ENCODE measurements at regions not wholly inside any gene's neighbourhood (a gene's known extent, or its start where the extent isn't known, plus 50 kb on each side); places are given as distances from the start of the nearest gene placed in this dataset.

DNA sequence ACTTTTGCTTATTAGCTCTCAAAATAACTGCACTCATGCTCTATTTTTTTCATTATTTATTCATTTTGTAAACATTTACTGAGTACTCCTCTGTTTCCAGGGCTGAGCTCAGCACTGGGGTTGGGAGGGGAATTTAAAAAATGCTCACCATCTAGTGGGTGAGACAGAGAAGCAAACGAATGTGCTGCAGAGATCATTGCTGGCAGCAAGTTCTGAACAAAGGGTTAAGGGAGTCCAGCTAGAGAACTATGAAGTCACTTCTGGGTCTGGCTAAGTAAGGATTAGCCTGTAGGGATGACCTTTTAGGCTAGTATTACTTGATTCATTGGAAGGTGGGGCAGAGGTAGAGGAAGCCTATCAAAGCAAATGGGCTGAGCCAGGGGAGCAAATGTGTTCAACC is 99.1 kb upstream of the ZNF644 start:
- 0% methylated on average over 1 of the region's 1 CpG for WGBS (ENCODE audit: insufficient coverage, low coverage, missing lambda C conversion rate)
- H2AFZ ChIP-seq (ENCODE audit: low read depth, low read length), result no peak overlapping the region
- no TSS peak for BruUV-seq (replicated peaks)

GRCh38 chr1:91120421-91120820 is 98.6 kb upstream of the ZNF644 start:
- no peak for DNase-seq (ENCODE audit: extremely low read depth in 1 of 4, low spot score in 3 of 4)
- no peak for TF ChIP-seq NELFE (IDR thresholded peaks at IDR 0.05; ENCODE audit: insufficient read depth, insufficient read length)
- no peak for TF ChIP-seq MTA3 (IDR thresholded peaks at IDR 0.05; ENCODE audit: borderline replicate concordance)
- TF ChIP-seq ZNF77 (CRISPR knock-in tag; IDR thresholded peaks at IDR 0.05), result no peak
- no peak for TF ChIP-seq SUPT5H (IDR thresholded peaks at IDR 0.05)
- TF ChIP-seq NCOA6 (IDR thresholded peaks at IDR 0.05), result no peak
- TF ChIP-seq MCM3 (IDR thresholded peaks at IDR 0.05), result no peak
- no peak for TF ChIP-seq ZNF23 (CRISPR knock-in tag; IDR thresholded peaks at IDR 0.05)
- TF ChIP-seq PHF8 (IDR thresholded peaks at IDR 0.05; ENCODE audit: borderline replicate concordance, low read length), result no peak
- TF ChIP-seq RBM14 (IDR thresholded peaks at IDR 0.05; ENCODE audit: borderline replicate concordance, insufficient read depth, low read depth, low read length), result no peak
- TF ChIP-seq EGR1 (conservative IDR thresholded peaks at IDR 0.05), result no peak
- no peak for TF ChIP-seq MED1 (CRISPR knock-in tag; IDR thresholded peaks at IDR 0.05; ENCODE audit: borderline replicate concordance)
- TF ChIP-seq MTA2 (IDR thresholded peaks at IDR 0.05; ENCODE audit: low read depth), result no peak
- no peak for TF ChIP-seq ZNF584 (CRISPR knock-in tag; IDR thresholded peaks at IDR 0.05; ENCODE audit: low read depth)
- Histone ChIP-seq H4K20me1 (replicated peaks; ENCODE audit: control insufficient read depth, insufficient read depth, low read length) (no peaks in the 10 kb centered on the region), H3K4me3 (no peak overlapping the region), H3K4me2 (ENCODE audit: insufficient read depth, low read length) (no peak overlapping the region), H3K27ac (ENCODE audit: extremely low read depth, low read depth, low read length) (no peak overlapping the region), H2AFZ (ENCODE audit: low read depth, low read length) (no peak overlapping the region), H3K9me1 (ENCODE audit: control insufficient read depth, insufficient read depth, low read length) (no peaks in the 10 kb centered on the region), H3K9me3 (replicated peaks; ENCODE audit: control insufficient read depth, insufficient read depth, low read depth, low read length) (no peaks in the 10 kb centered on the region), H3K79me2 (ENCODE audit: control insufficient read depth, insufficient read depth, low read length) (no peaks in the 10 kb centered on the region), H3K4me1 (replicated peaks in 1 of 2; ENCODE audit: control insufficient read depth in 2 of 2, insufficient read depth in 2 of 2, low read length in 2 of 2) (no peaks in the 10 kb centered on the region), H3K9ac (ENCODE audit: insufficient read depth in 1 of 2, low read depth in 2 of 2, low read length in 2 of 2) (no peak overlapping the region), H3K36me3 (ENCODE audit: control insufficient read depth, insufficient read depth, low read length) (no peaks in the 10 kb centered on the region), H3K27me3 (ENCODE audit: control insufficient read depth in 2 of 2, insufficient read depth in 2 of 2, low read length in 2 of 2) (peaks cover 0 to 10% of the 10 kb centered on the region in 2 experiments; a peak in 3 of 5 replicates)
- intact Hi-C loops (cut with micrococcal nuclease), result no loop called here
- in situ Hi-C loops (cut with MboI), result no loop called here
- POLR2A ChIA-PET, result interaction anchor here (0.9 kb wide), 1 partner anchor 9 kb away, joined by 3 read pairs; no protein-coding TSS in a partner anchor
- ATAC-seq, result no peak
- CTCF ChIA-PET (ENCODE audit: low intra/inter-chr PET ratio), result no interaction called here
- no peak for FAIRE-seq
- WGBS (ENCODE audit: insufficient coverage, low coverage, missing lambda C conversion rate), result 0% methylated on average over 3 of the region's 3 CpGs
- BruUV-seq (replicated peaks), result no TSS peak

More for the DNA sequence above, 99.1 kb upstream of the ZNF644 start:
- Histone ChIP-seq H3K79me2 (ENCODE audit: control insufficient read depth, insufficient read depth, low read length) (no peaks in the 10 kb centered on the region), H3K4me2 (ENCODE audit: insufficient read depth, low read length) (no peak overlapping the region), H3K9me3 (replicated peaks; ENCODE audit: control insufficient read depth, insufficient read depth, low read depth, low read length) (no peaks in the 10 kb centered on the region), H3K4me3 (no peak overlapping the region), H3K27me3 (ENCODE audit: control insufficient read depth in 2 of 2, insufficient read depth in 2 of 2, low read length in 2 of 2) (peaks cover 0 to 10% of the 10 kb centered on the region in 2 experiments; a peak in 3 of 5 replicates), H3K9ac (ENCODE audit: insufficient read depth in 1 of 2, low read depth in 2 of 2, low read length in 2 of 2) (no peak overlapping the region), H3K36me3 (ENCODE audit: control insufficient read depth, insufficient read depth, low read length) (no peaks in the 10 kb centered on the region), H4K20me1 (replicated peaks; ENCODE audit: control insufficient read depth, insufficient read depth, low read length) (no peaks in the 10 kb centered on the region), H3K9me1 (ENCODE audit: control insufficient read depth, insufficient read depth, low read length) (no peaks in the 10 kb centered on the region), H3K4me1 (replicated peaks in 1 of 2; ENCODE audit: control insufficient read depth in 2 of 2, insufficient read depth in 2 of 2, low read length in 2 of 2) (no peaks in the 10 kb centered on the region), H3K27ac (ENCODE audit: extremely low read depth, low read depth, low read length) (no peak overlapping the region)
- in situ Hi-C loops (cut with MboI) (no loop called here), intact Hi-C loops (cut with micrococcal nuclease) (no loop called here)
- ATAC-seq (no peak), FAIRE-seq (no peak), DNase-seq (ENCODE audit: extremely low read depth in 1 of 4, low spot score in 3 of 4) (no peak)
- no peak for TF ChIP-seq ZNF134 (CRISPR knock-in tag; conservative IDR thresholded peaks at IDR 0.05)
- CTCF ChIA-PET (ENCODE audit: low intra/inter-chr PET ratio), result no interaction called here
- POLR2A ChIA-PET, result no interaction called here

All from K562 (cell line).